ENCODE measurements at regions not wholly inside any gene's neighbourhood (a gene's known extent, or its start where the extent isn't known, plus 50 kb on each side); places are given as distances from the start of the nearest gene placed in this dataset.

DNA sequence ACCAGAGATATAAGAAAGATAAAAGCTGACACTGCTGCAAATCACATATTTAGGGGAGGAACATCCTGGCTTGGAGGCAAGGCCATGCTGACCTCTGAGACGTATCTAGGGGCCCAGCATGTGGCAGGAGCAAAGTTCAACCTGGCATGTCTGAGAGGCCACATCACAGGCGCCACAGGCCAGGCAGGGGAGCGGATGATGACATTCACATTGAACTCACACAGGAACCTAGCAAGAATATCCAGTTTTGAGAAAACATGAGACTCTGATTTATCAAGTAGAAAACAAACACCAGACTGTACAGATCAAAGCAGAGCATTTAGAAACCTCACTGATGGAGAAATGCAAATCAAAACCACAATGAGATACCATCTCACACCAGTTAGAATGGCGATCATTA is 64.2 kb upstream of the STK32A start:
- Histone ChIP-seq H4K8ac (ENCODE audit: low read depth, low read length) (no peak overlapping the region), H4K91ac (ENCODE audit: low read depth, low read length, poor library complexity) (no peak overlapping the region), H3K79me1 (ENCODE audit: low read depth, low read length) (no peaks in the 10 kb centered on the region), H3K4me2 (ENCODE audit: insufficient read depth, low read length, poor library complexity, severe bottlenecking) (no peak overlapping the region), H3K4me1 (ENCODE audit: control insufficient read depth in 2 of 2, insufficient read depth in 1 of 2, low read depth in 1 of 2, low read length in 2 of 2) (peaks cover 0 to 8% of the 10 kb centered on the region in 2 donors), H3K4me3 (ENCODE audit: low read length in 2 of 2) (no peak overlapping the region), H3K27me3 (ENCODE audit: control insufficient read depth in 3 of 3, insufficient read depth in 3 of 3, low read depth in 1 of 3, low read length in 3 of 3) (no peaks in the 10 kb centered on the region), H2BK5ac (ENCODE audit: low read length) (no peak overlapping the region), H2BK120ac (ENCODE audit: low read depth, low read length) (no peak overlapping the region), H2BK12ac (ENCODE audit: low read length) (no peak overlapping the region), H3K14ac (ENCODE audit: low read length) (no peak overlapping the region), H2AFZ (ENCODE audit: low read length) (no peak overlapping the region), H2AK5ac (ENCODE audit: low read depth, low read length) (no peak overlapping the region), H3K23ac (ENCODE audit: low read depth, low read length, poor library complexity) (no peak overlapping the region), H3K9me3 (replicated peaks in 1 of 2; ENCODE audit: control insufficient read depth in 2 of 2, insufficient read depth in 1 of 2, low read depth in 1 of 2, low read length in 2 of 2) (no peaks in the 10 kb centered on the region), H2BK15ac (ENCODE audit: low read length) (no peak overlapping the region), H3K4ac (ENCODE audit: low read length) (no peak overlapping the region), H3K9ac (ENCODE audit: low read depth, low read length, poor library complexity) (no peak overlapping the region), H3K36me3 (replicated peaks in 1 of 2; ENCODE audit: control insufficient read depth in 2 of 2, insufficient read depth in 2 of 2, low read length in 2 of 2) (no peaks in the 10 kb centered on the region), H3K27ac (replicated peaks; ENCODE audit: low read length) (no peak overlapping the region), H3K18ac (ENCODE audit: low read length) (no peak overlapping the region)
- DNase-seq (ENCODE audit: low spot score): no peak
- no CpG with 5 or more reads among the region's 4 CpGs for WGBS, 2 donors (ENCODE audit: extremely low coverage in 2 of 2, insufficient read length in 2 of 2, insufficient replicate concordance in 1 of 2)

GRCh38 chr5:147174671-147175265 is 60.1 kb upstream of the STK32A start:
- H3K4me1 ChIP-seq (ENCODE audit: control insufficient read depth in 2 of 2, insufficient read depth in 1 of 2, low read depth in 1 of 2, low read length in 2 of 2): peaks cover 0 to 5% of the 10 kb centered on the region in 2 donors
- no peak overlapping the region for H2AK5ac ChIP-seq (ENCODE audit: low read depth, low read length)
- H3K18ac ChIP-seq (ENCODE audit: low read length): no peak overlapping the region
- H2BK15ac ChIP-seq (ENCODE audit: low read length): no peak overlapping the region
- H3K79me1 ChIP-seq (ENCODE audit: low read depth, low read length): no peaks in the 10 kb centered on the region
- H3K4me3 ChIP-seq (ENCODE audit: low read length in 2 of 2): no peak overlapping the region
- H3K9ac ChIP-seq (ENCODE audit: low read depth, low read length, poor library complexity): no peak overlapping the region
- H3K9me3 ChIP-seq (replicated peaks in 1 of 2; ENCODE audit: control insufficient read depth in 2 of 2, insufficient read depth in 1 of 2, low read depth in 1 of 2, low read length in 2 of 2): no peaks in the 10 kb centered on the region
- no peak overlapping the region for H3K14ac ChIP-seq (ENCODE audit: low read length)
- no peak overlapping the region for H2BK5ac ChIP-seq (ENCODE audit: low read length)
- no peak overlapping the region for H2BK120ac ChIP-seq (ENCODE audit: low read depth, low read length)
- no peak overlapping the region for H3K4ac ChIP-seq (ENCODE audit: low read length)
- no peak overlapping the region for H4K8ac ChIP-seq (ENCODE audit: low read depth, low read length)
- no peak overlapping the region for H4K91ac ChIP-seq (ENCODE audit: low read depth, low read length, poor library complexity)
- H3K27me3 ChIP-seq (ENCODE audit: control insufficient read depth in 3 of 3, insufficient read depth in 3 of 3, low read depth in 1 of 3, low read length in 3 of 3): no peaks in the 10 kb centered on the region
- no peak overlapping the region for H3K23ac ChIP-seq (ENCODE audit: low read depth, low read length, poor library complexity)
- no peaks in the 10 kb centered on the region for H3K36me3 ChIP-seq (replicated peaks in 1 of 2; ENCODE audit: control insufficient read depth in 2 of 2, insufficient read depth in 2 of 2, low read length in 2 of 2)
- H2BK12ac ChIP-seq (ENCODE audit: low read length): no peak overlapping the region
- no CpG with 5 or more reads among the region's 2 CpGs for WGBS, 2 donors (ENCODE audit: extremely low coverage in 2 of 2, insufficient read length in 2 of 2, insufficient replicate concordance in 1 of 2)
- no peak overlapping the region for H3K4me2 ChIP-seq (ENCODE audit: insufficient read depth, low read length, poor library complexity, severe bottlenecking)
- no peak overlapping the region for H2AFZ ChIP-seq (ENCODE audit: low read length)
- no peak overlapping the region for H3K27ac ChIP-seq (replicated peaks; ENCODE audit: low read length)
- peak; percentile 11 for DNase-seq (ENCODE audit: low spot score)

DNA sequence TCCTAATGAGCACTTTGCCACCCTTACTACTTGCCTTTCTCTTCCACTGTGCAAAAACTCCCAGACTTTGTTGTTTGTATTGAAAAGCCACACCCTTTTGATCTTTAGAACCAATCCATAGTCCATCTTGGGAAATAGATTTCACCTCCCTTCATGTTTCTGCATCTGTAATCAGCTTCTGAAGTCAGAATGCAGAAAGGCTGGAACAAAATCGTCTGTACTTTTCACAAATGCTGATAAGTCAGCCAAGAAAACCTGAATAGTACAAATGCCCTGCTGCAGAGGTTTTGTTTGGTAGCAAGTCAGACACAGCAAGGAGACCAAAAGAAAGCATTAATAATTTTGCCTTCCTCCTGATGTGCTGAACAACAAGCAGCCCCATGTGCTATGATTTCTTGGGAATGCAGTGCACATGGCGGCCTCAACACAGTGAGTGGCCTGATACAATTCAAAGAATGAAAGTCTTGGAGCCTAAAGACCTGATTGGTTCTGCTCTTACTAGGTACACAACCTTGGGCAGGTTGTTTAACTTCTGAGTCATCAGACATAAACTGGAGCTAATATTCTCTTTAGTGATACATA is 59.2 kb upstream of the STK32A start:
- no peak overlapping the region for H4K8ac ChIP-seq (ENCODE audit: low read depth, low read length)
- no peak overlapping the region for H2BK12ac ChIP-seq (ENCODE audit: low read length)
- no peak overlapping the region for H3K27ac ChIP-seq (replicated peaks; ENCODE audit: low read length)
- peaks cover 0 to 5% of the 10 kb centered on the region in 2 donors for H3K4me1 ChIP-seq (ENCODE audit: control insufficient read depth in 2 of 2, insufficient read depth in 1 of 2, low read depth in 1 of 2, low read length in 2 of 2)
- WGBS, 2 donors (ENCODE audit: extremely low coverage in 2 of 2, insufficient read length in 2 of 2, insufficient replicate concordance in 1 of 2): no CpG with 5 or more reads among the region's 2 CpGs
- H3K79me1 ChIP-seq (ENCODE audit: low read depth, low read length): no peaks in the 10 kb centered on the region
- H2BK120ac ChIP-seq (ENCODE audit: low read depth, low read length): no peak overlapping the region
- H3K4me2 ChIP-seq (ENCODE audit: insufficient read depth, low read length, poor library complexity, severe bottlenecking): no peak overlapping the region
- H2BK15ac ChIP-seq (ENCODE audit: low read length): no peak overlapping the region
- no peaks in the 10 kb centered on the region for H3K27me3 ChIP-seq (ENCODE audit: control insufficient read depth in 3 of 3, insufficient read depth in 3 of 3, low read depth in 1 of 3, low read length in 3 of 3)
- no peak overlapping the region for H4K91ac ChIP-seq (ENCODE audit: low read depth, low read length, poor library complexity)
- H3K9ac ChIP-seq (ENCODE audit: low read depth, low read length, poor library complexity): no peak overlapping the region
- no peak overlapping the region for H2AK5ac ChIP-seq (ENCODE audit: low read depth, low read length)
- no peak for DNase-seq (ENCODE audit: low spot score)
- no peak overlapping the region for H3K18ac ChIP-seq (ENCODE audit: low read length)
- H3K36me3 ChIP-seq (replicated peaks in 1 of 2; ENCODE audit: control insufficient read depth in 2 of 2, insufficient read depth in 2 of 2, low read length in 2 of 2): no peaks in the 10 kb centered on the region
- H2AFZ ChIP-seq (ENCODE audit: low read length): no peak overlapping the region
- H3K23ac ChIP-seq (ENCODE audit: low read depth, low read length, poor library complexity): no peak overlapping the region
- no peak overlapping the region for H3K4ac ChIP-seq (ENCODE audit: low read length)
- H3K14ac ChIP-seq (ENCODE audit: low read length): no peak overlapping the region
- H3K9me3 ChIP-seq (replicated peaks in 1 of 2; ENCODE audit: control insufficient read depth in 2 of 2, insufficient read depth in 1 of 2, low read depth in 1 of 2, low read length in 2 of 2): no peaks in the 10 kb centered on the region
- no peak overlapping the region for H2BK5ac ChIP-seq (ENCODE audit: low read length)
- H3K4me3 ChIP-seq (ENCODE audit: low read length in 2 of 2): no peak overlapping the region

GRCh38 chr5:147176422-147176821 is 58.4 kb upstream of the STK32A start:
- Histone ChIP-seq H2BK5ac (ENCODE audit: low read length) (no peak overlapping the region), H2BK120ac (ENCODE audit: low read depth, low read length) (no peak overlapping the region), H2BK12ac (ENCODE audit: low read length) (no peak overlapping the region), H3K9me3 (replicated peaks in 1 of 2; ENCODE audit: control insufficient read depth in 2 of 2, insufficient read depth in 1 of 2, low read depth in 1 of 2, low read length in 2 of 2) (no peaks in the 10 kb centered on the region), H3K4me3 (ENCODE audit: low read length in 2 of 2) (no peak overlapping the region), H3K4ac (ENCODE audit: low read length) (no peak overlapping the region), H3K4me2 (ENCODE audit: insufficient read depth, low read length, poor library complexity, severe bottlenecking) (no peak overlapping the region), H3K9ac (ENCODE audit: low read depth, low read length, poor library complexity) (no peak overlapping the region), H3K14ac (ENCODE audit: low read length) (no peak overlapping the region), H2AFZ (ENCODE audit: low read length) (no peak overlapping the region), H3K23ac (ENCODE audit: low read depth, low read length, poor library complexity) (no peak overlapping the region), H3K36me3 (replicated peaks in 1 of 2; ENCODE audit: control insufficient read depth in 2 of 2, insufficient read depth in 2 of 2, low read length in 2 of 2) (no peaks in the 10 kb centered on the region), H4K8ac (ENCODE audit: low read depth, low read length) (no peak overlapping the region), H3K27ac (replicated peaks; ENCODE audit: low read length) (no peak overlapping the region), H2BK15ac (ENCODE audit: low read length) (no peak overlapping the region), H4K91ac (ENCODE audit: low read depth, low read length, poor library complexity) (no peak overlapping the region), H3K27me3 (ENCODE audit: control insufficient read depth in 3 of 3, insufficient read depth in 3 of 3, low read depth in 1 of 3, low read length in 3 of 3) (no peaks in the 10 kb centered on the region), H2AK5ac (ENCODE audit: low read depth, low read length) (no peak overlapping the region), H3K79me1 (ENCODE audit: low read depth, low read length) (no peaks in the 10 kb centered on the region), H3K4me1 (ENCODE audit: control insufficient read depth in 2 of 2, insufficient read depth in 1 of 2, low read depth in 1 of 2, low read length in 2 of 2) (peaks cover 0 to 5% of the 10 kb centered on the region in 2 donors), H3K18ac (ENCODE audit: low read length) (no peak overlapping the region)
- no peak for DNase-seq (ENCODE audit: low spot score)
- WGBS, 2 donors (ENCODE audit: extremely low coverage in 2 of 2, insufficient read length in 2 of 2, insufficient replicate concordance in 1 of 2): no CpG with 5 or more reads among the region's 4 CpGs

All from neuronal stem cell (in vitro differentiated cells).